HCT116 (cell line): ENCODE measurements at regions not wholly inside any gene's neighbourhood (a gene's known extent, or its start where the extent isn't known, plus 50 kb on each side); places are given as distances from the start of the nearest gene placed in this dataset.

Experiments used
- ATAC-seq: fragments of 200-7000 bp; cut with Tn5 transposase; 2 replicates; pipeline ENCODE4 v1.9.1; 2020; ENCODE audit warnings: mild to moderate bottlenecking, moderate library complexity
- BruUV-seq: library from RNA; stranded (reverse); fragments of 400-500 nt; replicated peaks from 2 replicates; lab custom pipeline; 2021; lab: Mats Ljungman, UMichigan
- CTCF ChIA-PET: fragments of 300-600 bp; sonication (Branson Sonifier 250); formaldehyde crosslinking; loops from one replicate; lab custom pipeline; 2021; ENCODE audit warnings: antibody characterized with exemption; lab: Charles Lee
- POLR2A ChIA-PET: fragments of 300-600, 350-600 bp; sonication (Branson Sonifier 250); formaldehyde crosslinking; loops from one replicate; lab custom pipeline; 2021; ENCODE audit warnings: antibody characterized with exemption; lab: Charles Lee
- RAD21 ChIA-PET, 2 experiments: fragments of 300-600 bp; sonication (Branson Sonifier 250); formaldehyde crosslinking; loops; one replicate each; lab custom pipeline; 2023; ENCODE audit warnings: low total read pairs in 2 of 2; ENCODE audit not compliant: uncharacterized antibody in 2 of 2, unreplicated experiment in 2 of 2, low non-redundant PET in 1 of 2; lab: Charles Lee
- DNase-seq: peaks from one replicate; pipeline ENCODE4 v3.0.0-alpha.2; 2010; ENCODE audit warnings: low read depth, low spot score
- H2AFZ ChIP-seq: fragments of 200-600 bp; shearing (Covaris generic), sonication (generic); 2 replicates; pipeline ENCODE4 v1.6.1; 2017; ENCODE audit warnings: low read depth, mixed run types, mixed read lengths, antibody characterized with exemption, low read length; ENCODE audit not compliant: poor library complexity, severe bottlenecking
- H3K27ac ChIP-seq: 2 replicates; pipeline ENCODE4 v1.5.1; 2012; ENCODE audit warnings: low read depth, low read length
- H3K27me3 ChIP-seq: fragments of 200-600 bp; sonication (generic); 2 replicates; pipeline ENCODE4 v1.6.1; 2016; ENCODE audit warnings: mixed run types, low read length, mixed read lengths; ENCODE audit not compliant: insufficient read depth
- H3K36me3 ChIP-seq, 2 experiments: fragments of 200-500 bp in 1 of 2; fragments of 200-600 bp in 1 of 2; sonication (Bioruptor generic) in 1 of 2; sonication (generic) in 1 of 2; 2 replicates each; pipeline versions ENCODE4 v1.5.1 to v1.6.1; 2014 to 2016; ENCODE audit warnings: low read length in 2 of 2, inconsistent platforms in 1 of 2, mixed read lengths in 1 of 2, mixed run types in 1 of 2; ENCODE audit not compliant: insufficient read depth in 2 of 2, control insufficient read depth in 1 of 2
- H3K4me1 ChIP-seq, 2 experiments: fragments of 200-600 bp in 1 of 2; sonication (generic) in 1 of 2; 2 replicates each; pipeline versions ENCODE4 v1.5.1 to v1.6.1; 2012 to 2017; ENCODE audit warnings: low read length in 2 of 2, inconsistent platforms in 1 of 2, mild to moderate bottlenecking in 1 of 2, mixed read lengths in 1 of 2, mixed run types in 1 of 2, moderate library complexity in 1 of 2; ENCODE audit not compliant: insufficient read depth in 2 of 2, control insufficient read depth in 1 of 2
- H3K4me2 ChIP-seq: fragments of 200-600 bp; sonication (generic); 2 replicates; pipeline ENCODE4 v1.6.1; 2017; ENCODE audit warnings: mixed run types, low read length, mixed read lengths
- H3K4me3 ChIP-seq, 2 experiments: fragments of 200-600 bp in 1 of 2; sonication (generic) in 1 of 2; replicated peaks in 1 of 2; 2 replicates each; pipeline ENCODE4 v1.5.1; 2011 to 2016; ENCODE audit warnings: low read length in 2 of 2, control low read depth in 1 of 2, low read depth in 1 of 2, mild to moderate bottlenecking in 1 of 2, mixed read lengths in 1 of 2, mixed run types in 1 of 2
- H3K79me2 ChIP-seq: fragments of 200-600 bp; sonication (generic); 2 replicates; pipeline ENCODE4 v1.6.1; 2017; ENCODE audit warnings: mild to moderate bottlenecking, mixed run types, low read length, moderate library complexity, mixed read lengths; ENCODE audit not compliant: insufficient read depth
- H3K9ac ChIP-seq: fragments of 200-600 bp; sonication (generic); 2 replicates; pipeline ENCODE4 v1.6.1; 2016; ENCODE audit warnings: low read length, mixed read lengths
- H3K9me2 ChIP-seq: fragments of 200-600 bp; sonication (generic), shearing (Covaris generic); 2 replicates; pipeline ENCODE4 v1.6.1; 2017; ENCODE audit warnings: mixed run types, mild to moderate bottlenecking, moderate library complexity; ENCODE audit not compliant: insufficient read depth
- H3K9me3 ChIP-seq, 2 experiments: fragments of 200-500 bp in 1 of 2; fragments of 200-600 bp in 1 of 2; sonication (Bioruptor generic) in 1 of 2; sonication (generic) in 1 of 2; 2 replicates each; pipeline ENCODE4 v1.6.1; 2014 to 2017; ENCODE audit warnings: low read length in 2 of 2, mixed read lengths in 2 of 2, inconsistent platforms in 1 of 2, low read depth in 1 of 2, mild to moderate bottlenecking in 1 of 2, mixed run types in 1 of 2, moderate library complexity in 1 of 2; ENCODE audit not compliant: control insufficient read depth in 1 of 2, insufficient read depth in 1 of 2
- H4K20me1 ChIP-seq: fragments of 200-600 bp; sonication (generic), shearing (Covaris generic); 2 replicates; pipeline ENCODE4 v1.6.1; 2017; ENCODE audit warnings: mixed run types, mild to moderate bottlenecking, moderate library complexity; ENCODE audit not compliant: insufficient read depth
- CEBPB ChIP-seq: IDR thresholded peaks from 2 replicates; pipeline ENCODE4 v1.6.1; 2012; ENCODE audit warnings: low read depth
- EGR1 ChIP-seq: IDR thresholded peaks from 2 replicates; pipeline ENCODE4 v1.6.1; 2012; ENCODE audit warnings: low read depth
- EZH2 ChIP-seq: fragments of 200-600 bp; sonication (generic); IDR thresholded peaks from 2 replicates; pipeline ENCODE4 v1.6.1; 2017; ENCODE audit warnings: antibody characterized with exemption, mixed run types
- EZH2phosphoT487 ChIP-seq: fragments of 200-600 bp; IDR thresholded peaks from 2 replicates; pipeline ENCODE4 v1.6.1; 2018; ENCODE audit warnings: antibody characterized with exemption, borderline replicate concordance
- FOSL1 ChIP-seq: IDR thresholded peaks from 2 replicates; pipeline ENCODE4 v1.6.1; 2012; ENCODE audit warnings: low read depth
- POLR2AphosphoS5 ChIP-seq: IDR thresholded peaks from 2 replicates; pipeline ENCODE4 v1.6.1; 2011; ENCODE audit warnings: mild to moderate bottlenecking, low read depth, low read length, moderate library complexity
- SRF ChIP-seq: IDR thresholded peaks from 2 replicates; pipeline ENCODE4 v1.6.1; 2012; ENCODE audit warnings: low read depth
- TCF7L2 ChIP-seq: IDR thresholded peaks from 2 replicates; pipeline ENCODE4 v1.7.0; 2011; ENCODE audit warnings: borderline replicate concordance, inconsistent platforms; ENCODE audit not compliant: insufficient read depth, insufficient read length; ENCODE audit errors: extremely low read depth
- YY1 ChIP-seq: IDR thresholded peaks from 2 replicates; pipeline ENCODE4 v1.6.1; 2011; ENCODE audit warnings: low read length, low read depth, moderate library complexity, mild to moderate bottlenecking; ENCODE audit not compliant: insufficient replicate concordance; ENCODE audit errors: extremely low read depth
- intact Hi-C: fragments of 100-400 bp; cut with micrococcal nuclease; formaldehyde crosslinking; loops from 2 replicates; pipeline ENCODE4 v1.10.0; 2022
- TF ChIP-seq, protein P1 (sequence below): IDR thresholded peaks from 2 replicates; pipeline ENCODE4 v1.6.1; 2011; ENCODE audit warnings: mild to moderate bottlenecking, low read length, moderate library complexity; ENCODE audit not compliant: insufficient replicate concordance; ENCODE audit errors: extremely low read depth
- TF ChIP-seq, protein P2 (sequence below): IDR thresholded peaks from 2 replicates; pipeline ENCODE4 v1.6.1; 2012

DNA sequence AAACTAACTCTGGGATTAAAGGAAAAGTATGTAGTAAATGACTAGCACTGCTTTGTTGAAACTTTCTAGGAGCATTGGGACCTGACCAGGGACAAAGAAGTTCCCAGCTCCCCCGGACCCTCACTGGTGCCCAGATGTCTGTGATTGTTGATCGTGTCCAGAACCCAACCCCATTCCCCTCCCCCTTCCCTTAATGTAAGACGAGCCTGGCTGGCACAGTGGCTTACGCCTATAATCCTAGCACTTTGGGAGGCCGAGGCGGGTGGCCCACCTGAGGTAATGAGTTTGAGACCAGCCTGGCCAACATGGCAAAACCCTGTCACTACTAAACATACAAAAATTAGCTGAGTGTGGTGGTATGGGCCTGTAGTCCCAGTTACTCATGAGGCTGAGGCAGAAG lies 750.3 kb downstream of the CBLN4 start:
- intact Hi-C loops, result no loop called here
- Histone ChIP-seq H3K79me2 (no peaks in the 10 kb centered on the region), H2AFZ (no peak overlapping the region), H3K27me3 (no peaks in the 10 kb centered on the region), H3K27ac (no peak overlapping the region), H3K4me2 (no peak overlapping the region), H4K20me1 (no peaks in the 10 kb centered on the region), H3K9me3 (peaks cover 5 to 30% of the 10 kb centered on the region in 2 experiments; a peak in 2 of 4 replicates), H3K4me1 (no peaks in the 10 kb centered on the region), H3K9me2 (no peaks in the 10 kb centered on the region), H3K4me3 (no peak overlapping the region), H3K36me3 (no peaks in the 10 kb centered on the region), H3K9ac (no peak overlapping the region)
- BruUV-seq, result no TSS peak
- RAD21 ChIA-PET, result no interaction called here
- TF ChIP-seq CEBPB, result no peak
- TF ChIP-seq, protein P1, sequence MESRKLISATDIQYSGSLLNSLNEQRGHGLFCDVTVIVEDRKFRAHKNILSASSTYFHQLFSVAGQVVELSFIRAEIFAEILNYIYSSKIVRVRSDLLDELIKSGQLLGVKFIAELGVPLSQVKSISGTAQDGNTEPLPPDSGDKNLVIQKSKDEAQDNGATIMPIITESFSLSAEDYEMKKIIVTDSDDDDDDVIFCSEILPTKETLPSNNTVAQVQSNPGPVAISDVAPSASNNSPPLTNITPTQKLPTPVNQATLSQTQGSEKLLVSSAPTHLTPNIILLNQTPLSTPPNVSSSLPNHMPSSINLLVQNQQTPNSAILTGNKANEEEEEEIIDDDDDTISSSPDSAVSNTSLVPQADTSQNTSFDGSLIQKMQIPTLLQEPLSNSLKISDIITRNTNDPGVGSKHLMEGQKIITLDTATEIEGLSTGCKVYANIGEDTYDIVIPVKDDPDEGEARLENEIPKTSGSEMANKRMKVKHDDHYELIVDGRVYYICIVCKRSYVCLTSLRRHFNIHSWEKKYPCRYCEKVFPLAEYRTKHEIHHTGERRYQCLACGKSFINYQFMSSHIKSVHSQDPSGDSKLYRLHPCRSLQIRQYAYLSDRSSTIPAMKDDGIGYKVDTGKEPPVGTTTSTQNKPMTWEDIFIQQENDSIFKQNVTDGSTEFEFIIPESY, result no peak
- TF ChIP-seq, protein P2, sequence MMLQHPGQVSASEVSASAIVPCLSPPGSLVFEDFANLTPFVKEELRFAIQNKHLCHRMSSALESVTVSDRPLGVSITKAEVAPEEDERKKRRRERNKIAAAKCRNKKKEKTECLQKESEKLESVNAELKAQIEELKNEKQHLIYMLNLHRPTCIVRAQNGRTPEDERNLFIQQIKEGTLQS, result no peak
- no peak for TF ChIP-seq POLR2AphosphoS5
- no peak for TF ChIP-seq SRF
- no peak for TF ChIP-seq YY1
- TF ChIP-seq EZH2, result no peak
- no peak for TF ChIP-seq TCF7L2
- TF ChIP-seq EGR1, result no peak
- TF ChIP-seq FOSL1, result no peak
- no peak for TF ChIP-seq EZH2phosphoT487
- CTCF ChIA-PET, result no interaction called here
- POLR2A ChIA-PET, result no interaction called here
- no peak for DNase-seq
- no peak for ATAC-seq
